NCI-H2196 (cell line): ENCODE measurements at regions not wholly inside any gene's neighbourhood (a gene's known extent, or its start where the extent isn't known, plus 50 kb on each side); places are given as distances from the start of the nearest gene placed in this dataset.

Experiments used
- DNase-seq: peaks from one replicate; lab custom pipeline; 2025; ENCODE audit not compliant: unreplicated experiment; lab: John Stamatoyannopoulos, UW

GRCh38 chr20:20938599-20938998 lies 167.6 kb downstream of the LINC00237 start:
- DNase-seq = no peak

- no peak for DNase-seq
These were observed 168.0 kb downstream of the LINC00237 start for GRCh38 chr20:20938131-20938530.

GRCh38 chr20:20933142-20933958 lies 172.8 kb downstream of the LINC00237 start:
- DNase-seq = no peak

- no peak for DNase-seq
These were observed 174.0 kb downstream of the LINC00237 start for GRCh38 chr20:20932156-20932555.

GRCh38 chr20:20931632-20932031 lies 174.5 kb downstream of the LINC00237 start:
- no peak for DNase-seq

- no peak for DNase-seq
These were observed 175.1 kb downstream of the LINC00237 start for GRCh38 chr20:20931024-20931423.

- no peak for DNase-seq
These were observed 175.7 kb downstream of the LINC00237 start for GRCh38 chr20:20930500-20930899.

- no peak for DNase-seq
These were observed 176.8 kb downstream of the LINC00237 start for GRCh38 chr20:20929341-20929740.

GRCh38 chr20:20926222-20926905 lies 179.8 kb downstream of the LINC00237 start:
- DNase-seq = no peak

- DNase-seq = no peak
These were observed 185.7 kb downstream of the LINC00237 start for GRCh38 chr20:20920433-20920832.

- DNase-seq = no peak
These were observed 190.3 kb downstream of the LINC00237 start for GRCh38 chr20:20915844-20916243.

GRCh38 chr20:20904501-20904831 lies 192.0 kb upstream of the RALGAPA2 start:
- no peak for DNase-seq

- DNase-seq = no peak
These were observed 191.5 kb upstream of the RALGAPA2 start for GRCh38 chr20:20903773-20904500.

GRCh38 chr20:20897922-20898321 lies 185.5 kb upstream of the RALGAPA2 start:
- no peak for DNase-seq

- DNase-seq = no peak
These were observed 184.7 kb upstream of the RALGAPA2 start for GRCh38 chr20:20897145-20897544.

- DNase-seq = no peak
These were observed 184.2 kb upstream of the RALGAPA2 start for GRCh38 chr20:20896606-20897005.

GRCh38 chr20:20895537-20895936 lies 183.1 kb upstream of the RALGAPA2 start:
- DNase-seq = no peak

GRCh38 chr20:20894753-20895152 lies 182.3 kb upstream of the RALGAPA2 start:
- peak; percentile 12 for DNase-seq

GRCh38 chr20:20894280-20894679 lies 181.8 kb upstream of the RALGAPA2 start:
- DNase-seq = peak; percentile 48

GRCh38 chr20:20892328-20892727 lies 179.9 kb upstream of the RALGAPA2 start:
- no peak for DNase-seq

- no peak for DNase-seq
These were observed 178.3 kb upstream of the RALGAPA2 start for GRCh38 chr20:20890751-20891150.

- no peak for DNase-seq
These were observed 176.5 kb upstream of the RALGAPA2 start for GRCh38 chr20:20888936-20889335.
